ENCODE measurements at regions not wholly inside any gene's neighbourhood (a gene's known extent, or its start where the extent isn't known, plus 50 kb on each side); places are given as distances from the start of the nearest gene placed in this dataset.

DNA sequence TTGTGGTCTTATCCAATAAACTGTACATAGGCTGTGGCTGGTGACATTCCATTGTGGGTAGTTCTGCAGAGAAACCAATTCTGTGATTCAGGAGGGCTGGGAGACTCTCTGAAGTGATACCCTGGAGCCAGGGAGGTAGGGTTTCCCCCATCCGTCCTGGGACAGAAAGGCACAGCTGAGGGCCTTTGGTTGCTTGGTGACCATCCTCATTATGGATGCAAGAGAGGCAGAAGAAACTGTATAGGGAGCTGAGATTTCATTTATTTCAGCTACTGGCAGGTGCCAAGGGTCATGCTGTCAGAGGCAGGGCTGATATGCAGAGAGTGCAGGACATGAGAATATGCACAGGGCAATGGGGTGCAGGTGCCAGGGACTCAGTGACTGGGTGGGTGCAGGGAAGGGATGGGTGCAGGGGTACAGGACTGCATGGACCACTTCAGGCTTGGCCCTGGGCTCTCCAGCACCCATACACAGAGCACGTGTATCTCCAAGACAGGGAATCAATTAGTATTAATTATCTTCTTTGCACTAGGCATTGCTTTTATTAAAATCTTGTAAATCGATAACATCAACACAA lies 236.5 kb downstream of the ICE1 start:
- TF ChIP-seq, protein P1, sequence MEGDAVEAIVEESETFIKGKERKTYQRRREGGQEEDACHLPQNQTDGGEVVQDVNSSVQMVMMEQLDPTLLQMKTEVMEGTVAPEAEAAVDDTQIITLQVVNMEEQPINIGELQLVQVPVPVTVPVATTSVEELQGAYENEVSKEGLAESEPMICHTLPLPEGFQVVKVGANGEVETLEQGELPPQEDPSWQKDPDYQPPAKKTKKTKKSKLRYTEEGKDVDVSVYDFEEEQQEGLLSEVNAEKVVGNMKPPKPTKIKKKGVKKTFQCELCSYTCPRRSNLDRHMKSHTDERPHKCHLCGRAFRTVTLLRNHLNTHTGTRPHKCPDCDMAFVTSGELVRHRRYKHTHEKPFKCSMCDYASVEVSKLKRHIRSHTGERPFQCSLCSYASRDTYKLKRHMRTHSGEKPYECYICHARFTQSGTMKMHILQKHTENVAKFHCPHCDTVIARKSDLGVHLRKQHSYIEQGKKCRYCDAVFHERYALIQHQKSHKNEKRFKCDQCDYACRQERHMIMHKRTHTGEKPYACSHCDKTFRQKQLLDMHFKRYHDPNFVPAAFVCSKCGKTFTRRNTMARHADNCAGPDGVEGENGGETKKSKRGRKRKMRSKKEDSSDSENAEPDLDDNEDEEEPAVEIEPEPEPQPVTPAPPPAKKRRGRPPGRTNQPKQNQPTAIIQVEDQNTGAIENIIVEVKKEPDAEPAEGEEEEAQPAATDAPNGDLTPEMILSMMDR (IDR thresholded peaks at IDR 0.05), result no peak
- no peak for TF ChIP-seq POLR2AphosphoS5 (IDR thresholded peaks at IDR 0.05)
